ENCODE measurements at regions not wholly inside any gene's neighbourhood (a gene's known extent, or its start where the extent isn't known, plus 50 kb on each side); places are given as distances from the start of the nearest gene placed in this dataset.

GRCh38 chr15:20643024-20643770 lies 101.6 kb upstream of the GOLGA6L6 start:
- H3K14ac ChIP-seq (replicated peaks; ENCODE audit: low read depth, low read length) = no peak overlapping the region
- dilution Hi-C loops (cut with HindIII; ENCODE audit: low sequenced_read_pairs, unreplicated experiment) (no loop called here), in situ Hi-C loops (cut with MboI; ENCODE audit: low sequenced_read_pairs) (no loop called here), intact Hi-C loops (cut with micrococcal nuclease) (no loop called here)
- no peak overlapping the region for H4K8ac ChIP-seq (ENCODE audit: low read depth in 2 of 2, low read length in 2 of 2)
- no peak overlapping the region for H2AK5ac ChIP-seq (ENCODE audit: low read depth, low read length)
- DNase-seq (no peak), ATAC-seq (ENCODE audit: low read depth) (no peak)
- CTCF ChIA-PET = no interaction called here
- H2AFZ ChIP-seq (replicated peaks; ENCODE audit: low read length, poor library complexity) = no peak overlapping the region
- H3K9me3 ChIP-seq (ENCODE audit: control insufficient read depth, insufficient read depth, low read length) = peaks cover 23% of the 10 kb centered on the region
- POLR2A ChIA-PET (ENCODE audit: unreplicated experiment) = no interaction called here
- BruUV-seq (replicated peaks) = no TSS peak
- H3K79me1 ChIP-seq (ENCODE audit: low read depth in 1 of 2, low read length in 2 of 2) = no peaks in the 10 kb centered on the region
- no CpG with 5 or more reads among the region's 5 CpGs for WGBS, 2 experiments (ENCODE audit: extremely low coverage in 2 of 2, insufficient read length in 1 of 2)
- H2BK20ac ChIP-seq (ENCODE audit: low read depth, low read length) = no peak overlapping the region
- no peak overlapping the region for H3K27ac ChIP-seq (ENCODE audit: insufficient read depth, low read length)
- H3K4me1 ChIP-seq (ENCODE audit: control insufficient read depth, insufficient read depth, low read length) = no peaks in the 10 kb centered on the region
- no peaks in the 10 kb centered on the region for H3K9me1 ChIP-seq (ENCODE audit: insufficient read depth, low read length)
- no peak overlapping the region for H3K4ac ChIP-seq (ENCODE audit: low read depth, low read length)
- no peak overlapping the region for H2BK15ac ChIP-seq (ENCODE audit: low read depth, low read length)
- H3K23ac ChIP-seq (ENCODE audit: low read depth, low read length) = no peak overlapping the region
- H4K5ac ChIP-seq (ENCODE audit: low read depth, low read length) = no peak overlapping the region
- H4K91ac ChIP-seq (ENCODE audit: insufficient read depth, low read depth, low read length) = no peak overlapping the region
- no peak overlapping the region for H3K4me3 ChIP-seq (ENCODE audit: insufficient read depth, low read depth, low read length)
- H3K9ac ChIP-seq (ENCODE audit: low read depth, low read length) = no peak overlapping the region
- no peaks in the 10 kb centered on the region for H4K20me1 ChIP-seq (ENCODE audit: insufficient read depth, low read length)
- H3K4me2 ChIP-seq (ENCODE audit: low read depth, low read length) = no peak overlapping the region
- no peak overlapping the region for H2BK120ac ChIP-seq (ENCODE audit: low read depth, low read length)
- no peaks in the 10 kb centered on the region for H3K36me3 ChIP-seq (ENCODE audit: control insufficient read depth, insufficient read depth, low read length)
- no peak overlapping the region for H3K56ac ChIP-seq (ENCODE audit: extremely low read depth, insufficient read depth, low read length)
- no peaks in the 10 kb centered on the region for H3K27me3 ChIP-seq (ENCODE audit: control insufficient read depth, insufficient read depth, low read length)
- H2AK9ac ChIP-seq (replicated peaks; ENCODE audit: low read depth, low read length, poor library complexity) = peak overlapping the region; percentile 2
- H2BK5ac ChIP-seq (ENCODE audit: low read depth, low read length, poor library complexity, severe bottlenecking) = no peak overlapping the region
- TF ChIP-seq BHLHE40 (IDR thresholded peaks at IDR 0.05; ENCODE audit: low read depth, low read length) = no peak
- H3K18ac ChIP-seq (ENCODE audit: low read depth, low read length) = no peak overlapping the region
